ENCODE measurements at regions not wholly inside any gene's neighbourhood (a gene's known extent, or its start where the extent isn't known, plus 50 kb on each side); places are given as distances from the start of the nearest gene placed in this dataset.
"Not testable (repeated sequence)": the region's sequence is repeated elsewhere in the genome, so short reads cannot be mapped to it uniquely, and the experiment has no call there.

GRCh38 chrX:146049568-146049967 lies 231.9 kb downstream of the SLITRK2 start:
- TF ChIP-seq CTCF (IDR thresholded peaks at IDR 0.05 in 2 of 3, conservative IDR thresholded peaks at IDR 0.05 in 1 of 3; ENCODE audit: control insufficient read depth in 2 of 3, extremely low read depth in 1 of 3, insufficient read depth in 1 of 3, low read depth in 3 of 3, low read length in 3 of 3); ATF3 (IDR thresholded peaks at IDR 0.05; ENCODE audit: borderline replicate concordance, extremely low read depth, low read depth, low read length); SP1 (IDR thresholded peaks at IDR 0.05; ENCODE audit: low read depth, low read length); USF1 (IDR thresholded peaks at IDR 0.05; ENCODE audit: borderline replicate concordance, extremely low read length, insufficient read depth, low read depth, low read length); ZNF687 (IDR thresholded peaks at IDR 0.05); CREB1 (IDR thresholded peaks at IDR 0.05; ENCODE audit: low read depth); EGR1 (IDR thresholded peaks at IDR 0.05; ENCODE audit: borderline replicate concordance in 1 of 2, low read depth in 2 of 2, low read length in 2 of 2); SKIL (IDR thresholded peaks at IDR 0.05; ENCODE audit: low read depth, poor library complexity, severe bottlenecking); SPI1 (IDR thresholded peaks at IDR 0.05; ENCODE audit: borderline replicate concordance, insufficient read depth, low read depth, low read length); PAX5 (IDR thresholded peaks at IDR 0.05; ENCODE audit: borderline replicate concordance, low read depth, low read length); BCL3 (IDR thresholded peaks at IDR 0.05; ENCODE audit: borderline replicate concordance, insufficient read depth, low read depth, low read length, poor library complexity, severe bottlenecking); CEBPZ (IDR thresholded peaks at IDR 0.05; ENCODE audit: low read depth, low read length): not testable (repeated sequence)
